Endothelial cell (in vitro differentiated cells): ENCODE measurements at regions not wholly inside any gene's neighbourhood (a gene's known extent, or its start where the extent isn't known, plus 50 kb on each side); places are given as distances from the start of the nearest gene placed in this dataset.

Source experiments
- DNase-seq: peaks from one replicate; pipeline ENCODE4 v3.0.0; 2021; ENCODE audit warnings: low spot score
- H3K27ac Mint-ChIP-seq: one replicate; pipeline ENCODE4 v1.8.0; 2021; ENCODE audit warnings: mixed read lengths, inconsistent platforms; ENCODE audit not compliant: unreplicated experiment
- H3K27me3 Mint-ChIP-seq: one replicate; pipeline ENCODE4 v1.8.0; 2021; ENCODE audit warnings: mild to moderate bottlenecking, moderate library complexity, mixed read lengths, inconsistent platforms; ENCODE audit not compliant: unreplicated experiment
- H3K36me3 Mint-ChIP-seq: one replicate; pipeline ENCODE4 v1.8.0; 2021; ENCODE audit warnings: mild to moderate bottlenecking, low read depth, mixed read lengths, inconsistent platforms; ENCODE audit not compliant: unreplicated experiment
- H3K4me1 Mint-ChIP-seq: one replicate; pipeline ENCODE4 v1.8.0; 2021; ENCODE audit warnings: mild to moderate bottlenecking, mixed read lengths, inconsistent platforms; ENCODE audit not compliant: unreplicated experiment
- H3K4me3 Mint-ChIP-seq: one replicate; pipeline ENCODE4 v1.8.0; 2021; ENCODE audit warnings: mild to moderate bottlenecking, mixed read lengths, inconsistent platforms; ENCODE audit not compliant: unreplicated experiment
- H3K9me3 Mint-ChIP-seq: one replicate; pipeline ENCODE4 v1.8.0; 2021; ENCODE audit warnings: mixed read lengths, inconsistent platforms; ENCODE audit not compliant: unreplicated experiment
- CTCF ChIP-seq: fragments of 200-600 bp; sonication (generic); IDR thresholded peaks from one replicate; pipeline ENCODE4 v1.5.0; 2021; ENCODE audit warnings: antibody characterized with exemption; ENCODE audit not compliant: unreplicated experiment

- DNase-seq = no peak
- peaks cover 3% of the 10 kb centered on the region for H3K36me3 Mint-ChIP-seq
- no peaks in the 10 kb centered on the region for H3K9me3 Mint-ChIP-seq
- H3K4me1 Mint-ChIP-seq = peaks cover 18% of the 10 kb centered on the region
- H3K27me3 Mint-ChIP-seq = no peaks in the 10 kb centered on the region
- no peak overlapping the region for H3K27ac Mint-ChIP-seq
- no peak for TF ChIP-seq CTCF
- no peak overlapping the region for H3K4me3 Mint-ChIP-seq
These were observed 195.2 kb downstream of the AXIN2 start for GRCh38 chr17:65366102-65366844.

DNA sequence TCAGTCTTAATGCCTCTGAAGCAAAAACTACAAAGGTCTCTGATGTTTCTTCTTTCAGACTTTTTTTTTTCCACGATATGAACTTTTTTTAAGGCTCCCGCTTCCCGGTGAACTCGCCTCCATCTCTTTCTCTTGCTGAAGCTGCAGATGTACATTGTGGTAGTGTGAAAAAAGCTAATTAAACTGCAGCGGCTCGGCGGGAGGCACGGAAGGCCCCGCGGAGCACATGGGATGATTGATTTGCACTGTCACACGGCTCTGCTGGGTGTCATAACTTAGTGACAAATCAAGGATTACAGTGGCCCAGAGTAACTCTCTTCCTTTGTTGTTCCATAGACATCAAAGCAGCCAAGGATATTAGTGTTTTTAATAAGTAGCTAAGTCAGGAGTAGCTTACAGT lies 196.3 kb downstream of the AXIN2 start:
- no peak for TF ChIP-seq CTCF
- peaks cover 7% of the 10 kb centered on the region for H3K4me1 Mint-ChIP-seq
- peaks cover 3% of the 10 kb centered on the region for H3K36me3 Mint-ChIP-seq
- no peaks in the 10 kb centered on the region for H3K27me3 Mint-ChIP-seq
- no peak for DNase-seq
- H3K4me3 Mint-ChIP-seq = no peak overlapping the region
- H3K27ac Mint-ChIP-seq = peak overlapping the region; percentile 13
- no peaks in the 10 kb centered on the region for H3K9me3 Mint-ChIP-seq

DNA sequence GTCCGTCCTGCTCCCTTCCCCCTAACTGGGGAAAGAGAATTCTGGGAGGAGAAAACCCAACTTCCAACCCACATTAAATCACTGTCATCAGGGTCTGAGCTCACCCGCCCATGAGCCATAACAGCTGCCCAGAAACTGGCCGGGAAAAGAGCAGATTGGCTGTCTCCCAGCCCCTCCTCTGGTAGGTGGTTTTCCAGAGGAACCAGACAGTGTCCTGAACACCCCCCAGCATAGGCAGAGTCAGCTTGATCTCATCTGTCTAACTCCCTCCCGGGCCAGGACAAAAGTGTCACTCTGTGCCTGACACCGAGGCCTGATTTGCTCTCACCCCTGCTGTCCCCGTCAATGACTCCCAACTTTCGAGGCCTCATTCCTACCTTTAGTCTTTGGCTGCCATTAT lies 197.0 kb downstream of the AXIN2 start:
- H3K36me3 Mint-ChIP-seq = peaks cover 3% of the 10 kb centered on the region
- TF ChIP-seq CTCF = no peak
- no peak overlapping the region for H3K27ac Mint-ChIP-seq
- no peak for DNase-seq
- H3K4me3 Mint-ChIP-seq = no peak overlapping the region
- H3K4me1 Mint-ChIP-seq = peaks cover 5% of the 10 kb centered on the region
- no peaks in the 10 kb centered on the region for H3K27me3 Mint-ChIP-seq
- no peaks in the 10 kb centered on the region for H3K9me3 Mint-ChIP-seq

GRCh38 chr17:65362826-65363225 lies 198.6 kb downstream of the AXIN2 start:
- no peak for DNase-seq
- Mint-ChIP-seq H3K36me3 (peaks cover 3% of the 10 kb centered on the region), H3K4me1 (peaks cover 11% of the 10 kb centered on the region), H3K27ac (no peak overlapping the region), H3K27me3 (peaks cover 2% of the 10 kb centered on the region), H3K4me3 (no peak overlapping the region), H3K9me3 (no peaks in the 10 kb centered on the region)
- no peak for TF ChIP-seq CTCF

- Mint-ChIP-seq H3K27ac (no peak overlapping the region), H3K27me3 (peaks cover 2% of the 10 kb centered on the region), H3K9me3 (no peaks in the 10 kb centered on the region), H3K4me3 (no peak overlapping the region), H3K4me1 (peaks cover 9% of the 10 kb centered on the region), H3K36me3 (no peaks in the 10 kb centered on the region)
- DNase-seq = no peak
- no peak for TF ChIP-seq CTCF
These were observed 200.4 kb downstream of the AXIN2 start for GRCh38 chr17:65360961-65361552.
